ENCODE measurements at regions not wholly inside any gene's neighbourhood (a gene's known extent, or its start where the extent isn't known, plus 50 kb on each side); places are given as distances from the start of the nearest gene placed in this dataset.

- TF ChIP-seq AR (CRISPR knock-in tag; IDR thresholded peaks at IDR 0.05) = no peak
- no peak for TF ChIP-seq ZNF416 (CRISPR knock-in tag; IDR thresholded peaks at IDR 0.05)
- TF ChIP-seq EMX1 (CRISPR knock-in tag; IDR thresholded peaks at IDR 0.05) = no peak
- no peak for TF ChIP-seq ZNF281 (CRISPR knock-in tag; IDR thresholded peaks at IDR 0.05)
These were observed 254.1 kb downstream of the CNTN3 start (continued) for GRCh38 chr3:74360406-74360805.

GRCh38 chr3:74357881-74358280, 256.6 kb downstream of the CNTN3 start:
- ATAC-seq = no peak
- ChIA-PET CTCF (no interaction called here), POLR2A (no interaction called here)
- TF ChIP-seq ZNF219 (CRISPR knock-in tag; IDR thresholded peaks at IDR 0.05; ENCODE audit: borderline replicate concordance) (no peak), MAX (CRISPR knock-in tag; IDR thresholded peaks at IDR 0.05) (no peak)
- Mint-ChIP-seq H3K4me1 (no peaks in the 10 kb centered on the region), H3K9me3 (peaks cover 4% of the 10 kb centered on the region; the same call in 1 of the 2 replicates), H3K27ac (no peak overlapping the region), H3K4me3 (no peak overlapping the region), H3K36me3 (no peaks in the 10 kb centered on the region), H3K27me3 (ENCODE audit: low read depth) (no peaks in the 10 kb centered on the region)
- DNase-seq (ENCODE audit: low spot score) = no peak

GRCh38 chr3:74353039-74353438, 261.4 kb downstream of the CNTN3 start:
- no peaks in the 10 kb centered on the region for H3K9me3 Mint-ChIP-seq
- H3K27ac Mint-ChIP-seq = no peak overlapping the region
- no peak for TF ChIP-seq SMAD3 (CRISPR knock-in tag; IDR thresholded peaks at IDR 0.05; ENCODE audit: borderline replicate concordance)
- TF ChIP-seq CTCF (IDR thresholded peaks at IDR 0.05) = peak; percentile 24; the same call in 1 of the 2 replicates
- CTCF ChIA-PET = no interaction called here
- H3K36me3 Mint-ChIP-seq = no peaks in the 10 kb centered on the region
- H3K4me1 Mint-ChIP-seq = no peaks in the 10 kb centered on the region
- no peaks in the 10 kb centered on the region for H3K27me3 Mint-ChIP-seq (ENCODE audit: low read depth)
- ATAC-seq = peak; percentile 53
- peak; percentile 17 for DNase-seq (ENCODE audit: low spot score)
- POLR2A ChIA-PET = no interaction called here
- no peak overlapping the region for H3K4me3 Mint-ChIP-seq

GRCh38 chr3:74352166-74352565, 262.3 kb downstream of the CNTN3 start:
- ATAC-seq (no peak), DNase-seq (ENCODE audit: low spot score) (no peak)
- ChIA-PET CTCF (interaction anchor here (0.6 kb wide), 1 partner anchor 75 kb away, joined by 3 read pairs; no protein-coding TSS in a partner anchor), POLR2A (no interaction called here)
- Mint-ChIP-seq H3K27me3 (ENCODE audit: low read depth) (no peaks in the 10 kb centered on the region), H3K4me1 (no peaks in the 10 kb centered on the region), H3K9me3 (no peaks in the 10 kb centered on the region), H3K36me3 (no peaks in the 10 kb centered on the region), H3K27ac (no peak overlapping the region), H3K4me3 (no peak overlapping the region)
- no peak for TF ChIP-seq ZNF425 (CRISPR knock-in tag; conservative IDR thresholded peaks at IDR 0.05)
- no peak for TF ChIP-seq ESRRA (CRISPR knock-in tag; IDR thresholded peaks at IDR 0.05; ENCODE audit: borderline replicate concordance)
- TF ChIP-seq RORB (CRISPR knock-in tag; IDR thresholded peaks at IDR 0.05) = no peak
- TF ChIP-seq JUN (CRISPR knock-in tag; IDR thresholded peaks at IDR 0.05) = no peak
- TF ChIP-seq SOX15 (CRISPR knock-in tag; IDR thresholded peaks at IDR 0.05) = no peak
- no peak for TF ChIP-seq HMGA2 (CRISPR knock-in tag; IDR thresholded peaks at IDR 0.05)
- TF ChIP-seq IRF2 (CRISPR knock-in tag; IDR thresholded peaks at IDR 0.05; ENCODE audit: borderline replicate concordance, low read depth) = no peak
- TF ChIP-seq ATF1 (CRISPR knock-in tag; IDR thresholded peaks at IDR 0.05) = no peak
- TF ChIP-seq ZNF263 (CRISPR knock-in tag; IDR thresholded peaks at IDR 0.05; ENCODE audit: low read depth) = no peak
- no peak for TF ChIP-seq CDX4 (CRISPR knock-in tag; IDR thresholded peaks at IDR 0.05; ENCODE audit: borderline replicate concordance)
